GM12892 (cell line): ENCODE measurements at regions not wholly inside any gene's neighbourhood (a gene's known extent, or its start where the extent isn't known, plus 50 kb on each side); places are given as distances from the start of the nearest gene placed in this dataset.

ENCODE experiments used
- POLR2A ChIP-seq: IDR thresholded peaks from 2 replicates; pipeline ENCODE4 v1.6.1; 2011; ENCODE audit warnings: low read depth, low read length, control low read depth
- POLR2AphosphoS5 ChIP-seq: IDR thresholded peaks from 2 replicates; pipeline ENCODE4 v1.6.1; 2011; ENCODE audit warnings: low read depth, low read length, control low read depth
- TAF1 ChIP-seq: IDR thresholded peaks from 2 replicates; pipeline ENCODE4 v1.6.1; 2011; ENCODE audit warnings: low read depth, mild to moderate bottlenecking, control low read depth, low read length, borderline replicate concordance

- TF ChIP-seq POLR2A (no peak), POLR2AphosphoS5 (no peak), TAF1 (no peak)
Observed at GRCh38 chr6:88539295-88539764, 373.2 kb upstream of the CNR1 start.
